GM12865 (cell line): ENCODE measurements at regions not wholly inside any gene's neighbourhood (a gene's known extent, or its start where the extent isn't known, plus 50 kb on each side); places are given as distances from the start of the nearest gene placed in this dataset.

Experiments used
- DNase-seq: peaks from one replicate; pipeline ENCODE4 v3.0.0; 2010; ENCODE audit warnings: low read depth
- H3K4me3 ChIP-seq: 2 replicates; pipeline ENCODE4 v1.5.1; 2011; ENCODE audit warnings: mild to moderate bottlenecking, low read depth, low read length, control low read depth
- TF ChIP-seq, protein P1 (sequence below): IDR thresholded peaks from 2 replicates; pipeline ENCODE4 v1.5.1; 2011; ENCODE audit warnings: low read length, control low read depth, low read depth, inconsistent platforms; ENCODE audit not compliant: insufficient read depth; ENCODE audit errors: missing control alignments

DNA sequence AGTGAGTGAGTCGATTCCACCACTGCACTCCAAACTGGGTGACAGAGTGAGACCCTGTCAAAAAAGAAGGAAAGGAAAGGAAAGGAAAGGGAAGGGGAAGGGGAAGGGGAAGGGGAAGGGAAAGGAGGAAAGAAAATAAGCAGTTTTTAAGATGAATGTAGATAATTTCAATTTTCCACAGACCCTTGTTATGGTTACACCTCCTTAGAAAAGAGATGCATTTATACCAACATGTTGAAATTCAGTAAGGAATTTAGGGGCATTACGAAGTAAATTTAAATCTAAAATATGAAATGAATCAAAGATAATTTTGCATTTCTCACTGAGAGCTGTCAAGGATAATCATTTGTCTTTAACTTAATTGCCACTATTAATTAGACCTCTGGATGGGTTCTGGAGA is 146.5 kb upstream of the TMC3 start:
- no peak overlapping the region for H3K4me3 ChIP-seq
- DNase-seq = no peak
- TF ChIP-seq, protein P1, sequence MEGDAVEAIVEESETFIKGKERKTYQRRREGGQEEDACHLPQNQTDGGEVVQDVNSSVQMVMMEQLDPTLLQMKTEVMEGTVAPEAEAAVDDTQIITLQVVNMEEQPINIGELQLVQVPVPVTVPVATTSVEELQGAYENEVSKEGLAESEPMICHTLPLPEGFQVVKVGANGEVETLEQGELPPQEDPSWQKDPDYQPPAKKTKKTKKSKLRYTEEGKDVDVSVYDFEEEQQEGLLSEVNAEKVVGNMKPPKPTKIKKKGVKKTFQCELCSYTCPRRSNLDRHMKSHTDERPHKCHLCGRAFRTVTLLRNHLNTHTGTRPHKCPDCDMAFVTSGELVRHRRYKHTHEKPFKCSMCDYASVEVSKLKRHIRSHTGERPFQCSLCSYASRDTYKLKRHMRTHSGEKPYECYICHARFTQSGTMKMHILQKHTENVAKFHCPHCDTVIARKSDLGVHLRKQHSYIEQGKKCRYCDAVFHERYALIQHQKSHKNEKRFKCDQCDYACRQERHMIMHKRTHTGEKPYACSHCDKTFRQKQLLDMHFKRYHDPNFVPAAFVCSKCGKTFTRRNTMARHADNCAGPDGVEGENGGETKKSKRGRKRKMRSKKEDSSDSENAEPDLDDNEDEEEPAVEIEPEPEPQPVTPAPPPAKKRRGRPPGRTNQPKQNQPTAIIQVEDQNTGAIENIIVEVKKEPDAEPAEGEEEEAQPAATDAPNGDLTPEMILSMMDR = no peak

DNA sequence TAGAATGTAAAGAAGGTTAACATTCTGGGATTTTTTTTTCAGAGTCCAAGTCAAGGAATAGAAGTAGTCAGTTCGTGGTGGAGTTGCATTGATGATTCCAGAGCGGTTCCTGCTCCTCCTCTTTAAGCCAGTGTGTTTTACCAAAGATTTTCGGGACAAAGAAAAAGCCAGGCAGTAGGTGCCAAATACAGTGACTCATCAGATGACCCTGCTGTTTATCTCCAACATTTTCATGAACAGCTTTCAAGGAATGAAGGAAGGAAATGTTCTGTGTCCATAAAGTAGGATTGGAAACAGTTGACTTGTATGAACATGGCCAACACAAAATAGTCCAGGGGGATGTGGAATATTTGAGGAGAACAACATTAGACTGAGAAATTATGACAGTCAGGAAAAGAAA is 142.4 kb upstream of the TMC3 start:
- no peak overlapping the region for H3K4me3 ChIP-seq
- DNase-seq = no peak
- TF ChIP-seq, protein P1 = no peak

DNA sequence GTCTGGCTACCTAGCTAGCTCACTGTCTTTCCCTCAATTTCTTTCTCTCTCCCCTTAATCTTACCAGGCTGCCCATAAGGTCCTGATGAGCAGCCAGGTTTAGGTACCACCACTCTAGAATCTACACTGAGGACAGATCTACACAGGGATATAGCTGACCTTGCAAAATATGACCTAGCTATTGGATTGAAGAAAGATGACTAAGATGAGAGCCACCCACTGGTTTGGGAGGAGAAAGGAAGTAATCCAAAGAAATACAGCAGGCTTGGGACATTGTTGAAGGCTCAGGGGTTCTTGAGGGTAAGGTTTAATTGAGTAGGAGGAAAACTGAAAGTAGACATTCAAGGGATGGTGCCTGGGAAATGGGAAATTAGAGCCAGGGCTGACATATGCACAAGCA is 142.0 kb upstream of the TMC3 start:
- TF ChIP-seq, protein P1 = no peak
- DNase-seq = no peak
- no peak overlapping the region for H3K4me3 ChIP-seq

DNA sequence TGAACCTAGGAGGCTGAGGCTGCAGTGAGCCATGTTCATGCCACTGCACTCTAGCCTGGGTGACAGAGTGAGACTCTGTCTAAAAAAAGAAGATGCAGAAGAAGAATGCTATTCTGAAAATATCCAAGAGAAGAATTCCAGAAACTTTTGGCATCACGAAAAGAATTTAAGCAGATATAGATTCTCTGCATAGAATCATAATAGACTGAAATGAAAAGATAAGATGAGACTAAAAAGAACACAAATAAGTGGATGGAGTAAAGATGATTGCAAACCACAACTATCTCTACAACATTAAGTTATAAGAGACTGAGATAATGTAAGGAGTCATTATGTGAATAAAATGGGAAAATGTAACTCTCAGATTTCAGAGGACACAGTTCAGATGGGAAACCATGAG is 140.7 kb upstream of the TMC3 start:
- H3K4me3 ChIP-seq = no peak overlapping the region
- TF ChIP-seq, protein P1 = no peak
- DNase-seq = no peak

DNA sequence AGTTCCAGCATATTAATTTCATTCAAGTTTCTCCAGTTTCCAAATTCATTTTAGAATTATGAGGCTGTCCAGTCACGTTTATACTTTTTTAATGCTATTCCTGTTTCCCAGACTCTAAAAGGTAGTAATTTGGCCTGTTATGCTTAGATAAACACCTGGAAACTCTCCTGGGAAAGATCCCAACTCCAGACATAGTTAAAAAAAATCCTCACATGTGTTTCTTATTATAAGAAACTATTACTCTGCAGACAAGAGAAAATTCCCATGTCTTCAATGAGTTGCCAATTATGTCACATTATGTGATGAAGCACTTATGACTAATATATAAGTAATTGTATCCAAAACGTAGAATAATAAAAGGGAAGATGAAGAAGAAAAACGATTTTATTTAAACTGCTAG is 137.1 kb upstream of the TMC3 start:
- no peak overlapping the region for H3K4me3 ChIP-seq
- no peak for DNase-seq
- TF ChIP-seq, protein P1 = no peak

DNA sequence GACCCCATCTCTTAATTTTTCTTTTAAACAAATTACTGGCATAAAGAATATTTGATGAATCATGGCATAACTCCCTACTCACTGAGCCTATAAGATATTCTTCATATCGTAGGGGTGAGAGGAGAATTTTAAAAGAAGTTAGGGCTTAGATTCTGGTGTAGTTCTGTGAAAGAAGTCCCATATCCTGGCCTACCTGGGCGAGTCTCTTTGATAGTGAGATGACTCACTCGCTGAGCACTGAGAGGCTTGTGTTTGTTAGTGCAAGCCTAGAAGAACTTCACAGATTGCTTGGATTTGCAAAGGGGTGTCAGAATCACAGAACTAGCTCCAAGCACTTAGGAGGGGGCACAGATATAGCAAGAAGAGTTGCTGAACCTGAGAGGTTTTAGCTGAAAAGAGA is 133.8 kb upstream of the TMC3 start:
- TF ChIP-seq, protein P1 = no peak
- no peak overlapping the region for H3K4me3 ChIP-seq
- DNase-seq = no peak

DNA sequence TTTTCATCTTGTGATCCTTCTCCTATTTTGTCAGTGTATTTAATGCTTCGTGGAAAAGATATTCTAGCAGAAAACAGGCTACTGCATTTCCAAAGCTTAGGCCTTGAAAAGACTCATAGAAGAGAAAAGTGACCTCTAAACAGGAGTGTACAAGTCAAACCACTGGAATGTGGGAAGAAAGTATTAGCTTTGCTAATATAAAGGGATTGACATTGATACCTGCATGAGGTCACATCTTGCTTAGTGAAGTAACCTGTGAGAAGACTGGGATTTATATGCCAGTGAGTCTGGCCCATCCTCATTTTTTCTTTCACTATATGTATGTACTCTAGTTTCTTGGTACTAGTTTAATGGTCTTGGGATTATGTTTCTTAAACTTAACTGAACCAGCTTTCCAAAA is 132.9 kb upstream of the TMC3 start:
- TF ChIP-seq, protein P1 = no peak
- no peak for DNase-seq
- H3K4me3 ChIP-seq = no peak overlapping the region
